Neural progenitor cell (in vitro differentiated cells): ENCODE measurements at regions not wholly inside any gene's neighbourhood (a gene's known extent, or its start where the extent isn't known, plus 50 kb on each side); places are given as distances from the start of the nearest gene placed in this dataset. TPM values are rescaled to one million over a fixed set of nuclear protein-coding genes. Genes with fewer than 3 reads are reported as not detected.

ENCODE experiments used
- DNase-seq: peaks from one replicate; pipeline ENCODE4 v3.0.0-alpha.2; 2016; ENCODE audit warnings: low spot score
- H2AFZ ChIP-seq: fragments of 200-600 bp; sonication (generic); replicated peaks from 2 replicates; pipeline ENCODE4 v1.6.1; 2016; ENCODE audit warnings: antibody characterized with exemption
- H3F3A ChIP-seq: fragments of 200-600 bp; sonication (generic); 2 replicates; pipeline ENCODE4 v1.6.1; 2016; ENCODE audit warnings: antibody characterized with exemption, low read depth
- H3K27ac ChIP-seq: fragments of 200-600 bp; sonication (generic); 2 replicates; pipeline ENCODE4 v1.5.1; 2016; ENCODE audit warnings: mild to moderate bottlenecking
- H3K27me3 ChIP-seq: fragments of 200-600 bp; sonication (generic); 2 replicates; pipeline ENCODE4 v1.6.1; 2016; ENCODE audit warnings: mild to moderate bottlenecking, moderate library complexity
- H3K36me3 ChIP-seq: fragments of 200-600 bp; sonication (generic); 2 replicates; pipeline ENCODE4 v1.5.1; 2016
- H3K4me1 ChIP-seq: fragments of 200-600 bp; sonication (generic); 2 replicates; pipeline ENCODE4 v1.6.1; 2016; ENCODE audit warnings: mixed run types
- H3K4me2 ChIP-seq: fragments of 200-600 bp; sonication (generic); 2 replicates; pipeline ENCODE4 v1.6.1; 2016
- H3K4me3 ChIP-seq: fragments of 200-600 bp; sonication (generic); 2 replicates; pipeline ENCODE4 v1.5.1; 2016
- H3K79me2 ChIP-seq: fragments of 200-600 bp; sonication (generic); 2 replicates; pipeline ENCODE4 v1.6.1; 2016; ENCODE audit warnings: low read depth
- H3K9ac ChIP-seq: fragments of 200-600 bp; sonication (generic); 2 replicates; pipeline ENCODE4 v1.6.1; 2016
- H3K9me3 ChIP-seq: fragments of 200-600 bp; sonication (generic); 2 replicates; pipeline ENCODE4 v1.5.1; 2016; ENCODE audit warnings: low read depth
- H4K20me1 ChIP-seq: fragments of 200-600 bp; sonication (generic); 2 replicates; pipeline ENCODE4 v1.6.1; 2016; ENCODE audit warnings: low read depth
- H3K27ac Mint-ChIP-seq: 3 replicates; pipeline ENCODE4 v1.8.0; 2021; ENCODE audit warnings: mixed read lengths
- H3K27me3 Mint-ChIP-seq: 2 replicates; pipeline ENCODE4 v1.8.0; 2022; ENCODE audit warnings: low read depth, mild to moderate bottlenecking, inconsistent platforms, moderate library complexity, mixed read lengths; ENCODE audit not compliant: insufficient read depth
- H3K36me3 Mint-ChIP-seq: 3 replicates; pipeline ENCODE4 v1.8.0; 2021; ENCODE audit warnings: mixed read lengths
- H3K4me1 Mint-ChIP-seq: 3 replicates; pipeline ENCODE4 v1.8.0; 2021; ENCODE audit warnings: mixed read lengths
- H3K4me3 Mint-ChIP-seq: 3 replicates; pipeline ENCODE4 v1.8.0; 2021; ENCODE audit warnings: mild to moderate bottlenecking, moderate library complexity, mixed read lengths
- H3K9me3 Mint-ChIP-seq: 3 replicates; pipeline ENCODE4 v1.8.0; 2020; ENCODE audit warnings: mixed read lengths
- CTCF ChIP-seq: fragments of 200-600 bp; sonication (generic); IDR thresholded peaks from 2 replicates; pipeline ENCODE4 v1.5.1; 2017; ENCODE audit warnings: antibody characterized with exemption, mild to moderate bottlenecking
- EZH2 ChIP-seq: fragments of 200-600 bp; sonication (generic); IDR thresholded peaks from 2 replicates; pipeline ENCODE4 v1.6.1; 2017; ENCODE audit warnings: antibody characterized with exemption, mild to moderate bottlenecking, moderate library complexity
- EZH2phosphoT487 ChIP-seq: fragments of 200-600 bp; sonication (generic); IDR thresholded peaks from 2 replicates; pipeline ENCODE4 v1.6.1; 2017; ENCODE audit warnings: antibody characterized with exemption
- small RNA-seq: library from RNA; depleted of rRNA; stranded (forward); fragments of <200 nt; gene quantifications from one replicate; pipeline ENCODE3, GENCODE V24; 2015

- H3K9me3 ChIP-seq = no peaks in the 10 kb centered on the region
- Mint-ChIP-seq H3K4me3 (no peak overlapping the region), H3K36me3 (no peaks in the 10 kb centered on the region), H3K27ac (no peak overlapping the region), H3K27me3 (peaks cover 2% of the 10 kb centered on the region), H3K9me3 (no peaks in the 10 kb centered on the region), H3K4me1 (peaks cover 12% of the 10 kb centered on the region)
- H3F3A ChIP-seq = no peaks in the 10 kb centered on the region
- H3K36me3 ChIP-seq = no peaks in the 10 kb centered on the region
- H3K79me2 ChIP-seq = no peaks in the 10 kb centered on the region
- H3K4me3 ChIP-seq = no peak overlapping the region
- no peak overlapping the region for H3K4me2 ChIP-seq
- no peaks in the 10 kb centered on the region for H4K20me1 ChIP-seq
- DNase-seq = no peak
- no peak overlapping the region for H3K9ac ChIP-seq
- H3K27me3 ChIP-seq = no peaks in the 10 kb centered on the region
- no peak overlapping the region for H2AFZ ChIP-seq
- no peak overlapping the region for H3K27ac ChIP-seq
- H3K4me1 ChIP-seq = no peaks in the 10 kb centered on the region
- TF ChIP-seq EZH2phosphoT487 = no peak
- TF ChIP-seq EZH2 = no peak
- no peak for TF ChIP-seq CTCF
These were observed 60.4 kb upstream of the IFNG-AS1 start for GRCh38 chr12:67928621-67929383.

GRCh38 chr12:67929384-67929772 is 59.9 kb upstream of the IFNG-AS1 start:
- no peak for DNase-seq
- H2AFZ ChIP-seq = no peak overlapping the region
- Mint-ChIP-seq H3K27me3 (no peaks in the 10 kb centered on the region), H3K36me3 (no peaks in the 10 kb centered on the region), H3K9me3 (no peaks in the 10 kb centered on the region), H3K27ac (no peak overlapping the region), H3K4me1 (peaks cover 10% of the 10 kb centered on the region), H3K4me3 (no peak overlapping the region)
- no peaks in the 10 kb centered on the region for H3K79me2 ChIP-seq
- TF ChIP-seq EZH2 = no peak
- no peak for TF ChIP-seq CTCF
- TF ChIP-seq EZH2phosphoT487 = no peak
- H3F3A ChIP-seq = no peaks in the 10 kb centered on the region
- H3K9ac ChIP-seq = no peak overlapping the region
- H3K4me2 ChIP-seq = no peak overlapping the region
- H4K20me1 ChIP-seq = no peaks in the 10 kb centered on the region
- no peaks in the 10 kb centered on the region for H3K27me3 ChIP-seq
- H3K4me1 ChIP-seq = no peaks in the 10 kb centered on the region
- H3K36me3 ChIP-seq = no peaks in the 10 kb centered on the region
- no peak overlapping the region for H3K27ac ChIP-seq
- H3K9me3 ChIP-seq = no peaks in the 10 kb centered on the region
- H3K4me3 ChIP-seq = no peak overlapping the region

GRCh38 chr12:67937822-67938221 is 51.4 kb upstream of the IFNG-AS1 start:
- Histone ChIP-seq H3K27ac (no peak overlapping the region), H3K4me2 (no peak overlapping the region), H3K9ac (no peak overlapping the region), H2AFZ (no peak overlapping the region), H3K4me1 (peaks cover 4% of the 10 kb centered on the region), H3K9me3 (no peaks in the 10 kb centered on the region), H3F3A (no peaks in the 10 kb centered on the region), H4K20me1 (no peaks in the 10 kb centered on the region), H3K27me3 (no peaks in the 10 kb centered on the region), H3K36me3 (no peaks in the 10 kb centered on the region), H3K79me2 (no peaks in the 10 kb centered on the region), H3K4me3 (no peak overlapping the region)
- no peak for DNase-seq
- Mint-ChIP-seq H3K27ac (no peak overlapping the region), H3K36me3 (no peaks in the 10 kb centered on the region), H3K4me1 (peaks cover under 1% of the 10 kb centered on the region), H3K9me3 (no peaks in the 10 kb centered on the region), H3K4me3 (no peak overlapping the region), H3K27me3 (no peaks in the 10 kb centered on the region)
- TF ChIP-seq CTCF (no peak), EZH2phosphoT487 (no peak), EZH2 (no peak)

Small RNA genes lying in the stretch of these regions (small RNA-seq; reads per million reads assigned to genes)
- gene AC022513.1 = not detected
